IMR-90 (cell line): ENCODE measurements at regions not wholly inside any gene's neighbourhood (a gene's known extent, or its start where the extent isn't known, plus 50 kb on each side); places are given as distances from the start of the nearest gene placed in this dataset.

Experiments
- ATAC-seq: fragments of 200-7000 bp; cut with Tn5 transposase; 2 replicates; pipeline ENCODE4 v1.9.1; 2020; ENCODE audit warnings: low read depth, mild to moderate bottlenecking, moderate library complexity
- BruUV-seq: library from RNA; stranded (reverse); fragments of 400-500 nt; replicated peaks from 2 replicates; lab custom pipeline; 2021; lab: Mats Ljungman, UMichigan
- CTCF ChIA-PET: fragments of 300-600 bp; formaldehyde crosslinking; extraction: SDS; loops from one replicate; lab custom pipeline; 2021; ENCODE audit warnings: antibody characterized with exemption; lab: Yijun Ruan, JAX
- POLR2A ChIA-PET: fragments of 300-600 bp; sonication (Branson Sonifier 250); formaldehyde crosslinking; loops from one replicate; lab custom pipeline; 2022; ENCODE audit warnings: antibody characterized with exemption; ENCODE audit not compliant: unreplicated experiment; lab: Charles Lee
- DNase-seq: peaks from one replicate; pipeline ENCODE4 v3.0.0; 2013
- H2AFZ ChIP-seq: replicated peaks from 2 replicates; pipeline ENCODE3; 2013; ENCODE audit warnings: low read length, mild to moderate bottlenecking; ENCODE audit not compliant: poor library complexity
- H2AK5ac ChIP-seq: 2 replicates; pipeline ENCODE4 v1.6.1; 2013; ENCODE audit warnings: low read depth, low read length, inconsistent platforms
- H2AK9ac ChIP-seq: replicated peaks from 2 replicates; pipeline ENCODE3; 2013; ENCODE audit warnings: mild to moderate bottlenecking, low read depth, low read length, moderate library complexity; ENCODE audit not compliant: poor library complexity
- H2BK120ac ChIP-seq: 2 replicates; pipeline ENCODE4 v1.6.1; 2013; ENCODE audit warnings: low read depth, low read length, inconsistent platforms
- H2BK15ac ChIP-seq: 3 replicates; pipeline ENCODE4 v1.6.1; 2013; ENCODE audit warnings: low read depth, low read length, inconsistent platforms
- H2BK20ac ChIP-seq: 2 replicates; pipeline ENCODE4 v1.6.1; 2013; ENCODE audit warnings: low read depth, mild to moderate bottlenecking, inconsistent platforms, low read length, moderate library complexity
- H2BK5ac ChIP-seq: 2 replicates; pipeline ENCODE4 v1.6.1; 2013; ENCODE audit warnings: mild to moderate bottlenecking, low read depth, low read length, inconsistent platforms; ENCODE audit not compliant: poor library complexity, severe bottlenecking
- H3K14ac ChIP-seq: replicated peaks from 2 replicates; pipeline ENCODE4 v1.6.1; 2013; ENCODE audit warnings: low read depth, low read length, inconsistent platforms
- H3K18ac ChIP-seq: 2 replicates; pipeline ENCODE4 v1.6.1; 2013; ENCODE audit warnings: low read depth, low read length, control low read depth
- H3K23ac ChIP-seq: 2 replicates; pipeline ENCODE4 v1.6.1; 2013; ENCODE audit warnings: low read depth, low read length, inconsistent platforms
- H3K27ac ChIP-seq: 2 replicates; pipeline ENCODE4 v1.5.1; 2013; ENCODE audit warnings: mild to moderate bottlenecking, control low read depth, low read length; ENCODE audit not compliant: insufficient read depth
- H3K27me3 ChIP-seq: 2 replicates; pipeline ENCODE4 v1.6.1; 2013; ENCODE audit warnings: low read length; ENCODE audit not compliant: control insufficient read depth, insufficient read depth
- H3K36me3 ChIP-seq: 2 replicates; pipeline ENCODE4 v1.6.1; 2013; ENCODE audit warnings: low read length, mixed read lengths; ENCODE audit not compliant: control insufficient read depth, insufficient read depth
- H3K4ac ChIP-seq: 2 replicates; pipeline ENCODE4 v1.6.1; 2013; ENCODE audit warnings: low read depth, low read length, inconsistent platforms
- H3K4me1 ChIP-seq: 2 replicates; pipeline ENCODE4 v1.6.1; 2013; ENCODE audit warnings: low read length, mixed read lengths; ENCODE audit not compliant: control insufficient read depth, insufficient read depth
- H3K4me2 ChIP-seq: 2 replicates; pipeline ENCODE4 v1.6.1; 2013; ENCODE audit warnings: low read depth, mild to moderate bottlenecking, control low read depth, low read length, moderate library complexity
- H3K4me3 ChIP-seq: 2 replicates; pipeline ENCODE4 v1.5.1; 2013; ENCODE audit warnings: low read depth, mild to moderate bottlenecking, control low read depth, low read length, moderate library complexity; ENCODE audit not compliant: insufficient read depth
- H3K56ac ChIP-seq: 2 replicates; pipeline ENCODE4 v1.6.1; 2013; ENCODE audit warnings: low read length, inconsistent platforms; ENCODE audit not compliant: insufficient read depth; ENCODE audit errors: extremely low read depth
- H3K79me1 ChIP-seq, 2 experiments: 2 replicates each; pipeline ENCODE4 v1.6.1; 2013; ENCODE audit warnings: low read length in 2 of 2, inconsistent platforms in 1 of 2, low read depth in 1 of 2
- H3K9ac ChIP-seq: 2 replicates; pipeline ENCODE4 v1.6.1; 2013; ENCODE audit warnings: low read depth, low read length, control low read depth
- H3K9me1 ChIP-seq: 2 replicates; pipeline ENCODE4 v1.6.1; 2013; ENCODE audit warnings: low read length, inconsistent platforms; ENCODE audit not compliant: insufficient read depth
- H3K9me3 ChIP-seq: 2 replicates; pipeline ENCODE4 v1.6.1; 2013; ENCODE audit warnings: low read length; ENCODE audit not compliant: control insufficient read depth, insufficient read depth
- H4K20me1 ChIP-seq: 2 replicates; pipeline ENCODE4 v1.6.1; 2013; ENCODE audit warnings: low read length, inconsistent platforms; ENCODE audit not compliant: insufficient read depth
- H4K5ac ChIP-seq: 2 replicates; pipeline ENCODE4 v1.6.1; 2013; ENCODE audit warnings: mild to moderate bottlenecking, low read depth, low read length, control low read depth
- H4K8ac ChIP-seq, 2 experiments: 2 replicates each; pipeline ENCODE4 v1.6.1; 2013; ENCODE audit warnings: low read depth in 2 of 2, low read length in 2 of 2, control low read depth in 1 of 2, inconsistent platforms in 1 of 2
- H4K91ac ChIP-seq: 2 replicates; pipeline ENCODE4 v1.6.1; 2013; ENCODE audit warnings: low read depth, low read length, inconsistent platforms; ENCODE audit not compliant: insufficient read depth
- BHLHE40 ChIP-seq: fragments of 150-350 bp; IDR thresholded peaks from 2 replicates; pipeline ENCODE4 v1.6.1; 2016; ENCODE audit warnings: mild to moderate bottlenecking, low read depth, low read length
- CEBPB ChIP-seq: IDR thresholded peaks from 2 replicates; pipeline ENCODE4 v1.6.1; 2012; ENCODE audit warnings: low read depth, low read length, improper control_type of control experiment
- CHD1 ChIP-seq: IDR thresholded peaks from 2 replicates; pipeline ENCODE4 v1.6.1; 2012; ENCODE audit warnings: low read depth, low read length, improper control_type of control experiment
- FOS ChIP-seq: fragments of 150-350 bp; IDR thresholded peaks from 2 replicates; pipeline ENCODE4 v1.6.1; 2016; ENCODE audit warnings: low read depth, low read length
- MAFK ChIP-seq: IDR thresholded peaks from 2 replicates; pipeline ENCODE4 v1.6.1; 2012; ENCODE audit warnings: low read depth, low read length, improper control_type of control experiment
- MXI1 ChIP-seq: IDR thresholded peaks from 2 replicates; pipeline ENCODE4 v1.6.1; 2012; ENCODE audit warnings: low read depth, mild to moderate bottlenecking, low read length, moderate library complexity, borderline replicate concordance
- NFE2L2 ChIP-seq: fragments of 150-350 bp; IDR thresholded peaks from 2 replicates; pipeline ENCODE4 v1.6.1; 2016; ENCODE audit warnings: low read depth, mild to moderate bottlenecking, low read length
- POLR2A ChIP-seq: IDR thresholded peaks from 2 replicates; pipeline ENCODE4 v1.6.1; 2012; ENCODE audit warnings: mild to moderate bottlenecking, low read depth, low read length
- RAD21 ChIP-seq: IDR thresholded peaks from 2 replicates; pipeline ENCODE4 v1.6.1; 2012; ENCODE audit warnings: low read length, improper control_type of control experiment
- RCOR1 ChIP-seq: IDR thresholded peaks from 2 replicates; pipeline ENCODE4 v1.6.1; 2012; ENCODE audit warnings: mild to moderate bottlenecking, low read length, improper control_type of control experiment; ENCODE audit not compliant: insufficient replicate concordance
- RFX5 ChIP-seq: IDR thresholded peaks from 2 replicates; pipeline ENCODE4 v1.8.0; 2012; ENCODE audit warnings: low read depth, mild to moderate bottlenecking, low read length, moderate library complexity
- SMC3 ChIP-seq: fragments of 150-350 bp; IDR thresholded peaks from 2 replicates; pipeline ENCODE4 v1.6.1; 2016; ENCODE audit warnings: low read depth, mild to moderate bottlenecking, antibody characterized with exemption, low read length, moderate library complexity
- WGBS, 2 experiments: methylation state at CpG; one replicate each; pipeline versions ENCODE4 v1.1.5 to v1.1.7; 2013; ENCODE audit warnings: missing lambda C conversion rate in 2 of 2; ENCODE audit not compliant: insufficient read length in 1 of 2; ENCODE audit errors: extremely low coverage in 2 of 2; 5-methylcytosine and 5-hydroxymethylcytosine counted together
- dilution Hi-C: fragments of 300-500 bp; cut with HindIII; formaldehyde crosslinking; loops from one replicate; pipeline ENCODE4 v1.14.3; 2018; ENCODE audit warnings: low sequenced_read_pairs; ENCODE audit not compliant: unreplicated experiment
- in situ Hi-C: fragments of 300-500 bp; cut with MboI; formaldehyde crosslinking; loops from 3 replicates; pipeline ENCODE4 v1.14.3; 2019; ENCODE audit warnings: low sequenced_read_pairs, inconsistent platforms, mixed read lengths
- intact Hi-C: fragments of 100-400 bp; cut with micrococcal nuclease; formaldehyde crosslinking; loops from 2 replicates; pipeline ENCODE4 v1.10.0; 2022
- TF ChIP-seq, protein P1 (sequence below): conservative IDR thresholded peaks from 2 replicates; pipeline ENCODE4 v1.5.1; 2012; ENCODE audit warnings: mild to moderate bottlenecking, low read depth, low read length, improper control_type of control experiment
- TF ChIP-seq, protein P2 (sequence below): fragments of 150-350 bp; IDR thresholded peaks from 2 replicates; pipeline ENCODE4 v1.6.1; 2017; ENCODE audit warnings: mild to moderate bottlenecking, antibody characterized with exemption, low read length, low read depth
- TF ChIP-seq, protein P3 (sequence below): fragments of 150-350 bp; IDR thresholded peaks from 2 replicates; pipeline ENCODE4 v1.6.1; 2016; ENCODE audit warnings: low read depth, mild to moderate bottlenecking, low read length, moderate library complexity, borderline replicate concordance

DNA sequence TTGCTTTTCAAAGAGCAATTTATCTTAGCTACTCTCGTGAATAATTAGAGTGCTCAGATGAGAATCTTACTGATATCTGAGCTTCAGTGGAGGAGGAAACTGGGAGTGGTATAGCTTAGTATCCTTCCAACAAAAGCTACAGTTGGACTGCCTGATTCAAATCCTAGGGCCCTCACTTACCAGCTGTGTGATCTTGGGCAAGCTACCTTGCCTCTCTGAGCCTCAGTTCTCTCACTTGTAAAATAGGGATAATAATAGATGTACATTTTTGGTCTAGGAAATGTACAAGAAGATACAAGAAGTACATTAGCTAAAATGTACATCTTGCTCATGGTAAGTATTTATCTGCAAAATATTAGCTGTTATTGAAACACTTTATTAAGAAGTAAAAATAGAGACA lies 502.0 kb downstream of the HAPSTR1 start:
- no peak overlapping the region for H2BK120ac ChIP-seq
- no peak overlapping the region for H2BK15ac ChIP-seq
- peaks cover 7% of the 10 kb centered on the region for H3K9me3 ChIP-seq
- H3K27ac ChIP-seq = no peak overlapping the region
- no peak overlapping the region for H2BK20ac ChIP-seq
- intact Hi-C loops (no loop called here), in situ Hi-C loops (no loop called here), dilution Hi-C loops (no loop called here)
- H2BK5ac ChIP-seq = no peak overlapping the region
- no peaks in the 10 kb centered on the region for H3K79me1 ChIP-seq
- ChIA-PET CTCF (no interaction called here), POLR2A (no interaction called here)
- no CpG with 5 or more reads among the region's 1 CpG for WGBS, 2 experiments
- no peak for ATAC-seq
- H2AK9ac ChIP-seq = no peak overlapping the region
- TF ChIP-seq RFX5 (no peak), CEBPB (no peak), FOS (no peak), BHLHE40 (no peak), MXI1 (no peak), RAD21 (no peak), RCOR1 (no peak), NFE2L2 (no peak), CHD1 (no peak), MAFK (no peak), POLR2A (no peak), SMC3 (no peak)
- TF ChIP-seq, protein P1, sequence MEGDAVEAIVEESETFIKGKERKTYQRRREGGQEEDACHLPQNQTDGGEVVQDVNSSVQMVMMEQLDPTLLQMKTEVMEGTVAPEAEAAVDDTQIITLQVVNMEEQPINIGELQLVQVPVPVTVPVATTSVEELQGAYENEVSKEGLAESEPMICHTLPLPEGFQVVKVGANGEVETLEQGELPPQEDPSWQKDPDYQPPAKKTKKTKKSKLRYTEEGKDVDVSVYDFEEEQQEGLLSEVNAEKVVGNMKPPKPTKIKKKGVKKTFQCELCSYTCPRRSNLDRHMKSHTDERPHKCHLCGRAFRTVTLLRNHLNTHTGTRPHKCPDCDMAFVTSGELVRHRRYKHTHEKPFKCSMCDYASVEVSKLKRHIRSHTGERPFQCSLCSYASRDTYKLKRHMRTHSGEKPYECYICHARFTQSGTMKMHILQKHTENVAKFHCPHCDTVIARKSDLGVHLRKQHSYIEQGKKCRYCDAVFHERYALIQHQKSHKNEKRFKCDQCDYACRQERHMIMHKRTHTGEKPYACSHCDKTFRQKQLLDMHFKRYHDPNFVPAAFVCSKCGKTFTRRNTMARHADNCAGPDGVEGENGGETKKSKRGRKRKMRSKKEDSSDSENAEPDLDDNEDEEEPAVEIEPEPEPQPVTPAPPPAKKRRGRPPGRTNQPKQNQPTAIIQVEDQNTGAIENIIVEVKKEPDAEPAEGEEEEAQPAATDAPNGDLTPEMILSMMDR = no peak
- TF ChIP-seq, protein P2, sequence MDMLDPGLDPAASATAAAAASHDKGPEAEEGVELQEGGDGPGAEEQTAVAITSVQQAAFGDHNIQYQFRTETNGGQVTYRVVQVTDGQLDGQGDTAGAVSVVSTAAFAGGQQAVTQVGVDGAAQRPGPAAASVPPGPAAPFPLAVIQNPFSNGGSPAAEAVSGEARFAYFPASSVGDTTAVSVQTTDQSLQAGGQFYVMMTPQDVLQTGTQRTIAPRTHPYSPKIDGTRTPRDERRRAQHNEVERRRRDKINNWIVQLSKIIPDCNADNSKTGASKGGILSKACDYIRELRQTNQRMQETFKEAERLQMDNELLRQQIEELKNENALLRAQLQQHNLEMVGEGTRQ = no peak
- TF ChIP-seq, protein P3, sequence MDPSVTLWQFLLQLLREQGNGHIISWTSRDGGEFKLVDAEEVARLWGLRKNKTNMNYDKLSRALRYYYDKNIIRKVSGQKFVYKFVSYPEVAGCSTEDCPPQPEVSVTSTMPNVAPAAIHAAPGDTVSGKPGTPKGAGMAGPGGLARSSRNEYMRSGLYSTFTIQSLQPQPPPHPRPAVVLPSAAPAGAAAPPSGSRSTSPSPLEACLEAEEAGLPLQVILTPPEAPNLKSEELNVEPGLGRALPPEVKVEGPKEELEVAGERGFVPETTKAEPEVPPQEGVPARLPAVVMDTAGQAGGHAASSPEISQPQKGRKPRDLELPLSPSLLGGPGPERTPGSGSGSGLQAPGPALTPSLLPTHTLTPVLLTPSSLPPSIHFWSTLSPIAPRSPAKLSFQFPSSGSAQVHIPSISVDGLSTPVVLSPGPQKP = no peak
- no peak overlapping the region for H3K56ac ChIP-seq
- H3K9me1 ChIP-seq = no peaks in the 10 kb centered on the region
- H4K5ac ChIP-seq = no peak overlapping the region
- DNase-seq = no peak
- no peak overlapping the region for H3K4me3 ChIP-seq
- H4K20me1 ChIP-seq = no peaks in the 10 kb centered on the region
- no peak overlapping the region for H3K4ac ChIP-seq
- H3K4me1 ChIP-seq = no peaks in the 10 kb centered on the region
- no TSS peak for BruUV-seq
- H3K14ac ChIP-seq = no peak overlapping the region
- no peak overlapping the region for H2AFZ ChIP-seq
- no peak overlapping the region for H3K23ac ChIP-seq
- H3K4me2 ChIP-seq = no peak overlapping the region
- no peak overlapping the region for H2AK5ac ChIP-seq
- no peak overlapping the region for H4K91ac ChIP-seq
- no peak overlapping the region for H3K9ac ChIP-seq
- no peaks in the 10 kb centered on the region for H3K27me3 ChIP-seq
- H3K36me3 ChIP-seq = no peaks in the 10 kb centered on the region
- H3K18ac ChIP-seq = no peak overlapping the region
- no peak overlapping the region for H4K8ac ChIP-seq
